K562 (cell line): ENCODE measurements at regions not wholly inside any gene's neighbourhood (a gene's known extent, or its start where the extent isn't known, plus 50 kb on each side); places are given as distances from the start of the nearest gene placed in this dataset.

Experiments used
- ATAC-seq: fragments of 200-7000 bp; cut with Tn5 transposase; 3 replicates; pipeline ENCODE4 v1.9.1; 2020; ENCODE audit warnings: moderate library complexity
- BruUV-seq: library from RNA; stranded (reverse); fragments of 400-500 nt; replicated peaks from 2 replicates; lab custom pipeline; 2021; lab: Mats Ljungman, UMichigan
- CTCF ChIA-PET: fragments of 300-600 bp; formaldehyde crosslinking; extraction: SDS; loops from one replicate; lab custom pipeline; 2021; ENCODE audit warnings: low intra/inter-chr PET ratio; lab: Yijun Ruan, JAX
- POLR2A ChIA-PET: fragments of 300-600, 350-650 bp; sonication (Branson Sonifier 250); formaldehyde crosslinking; extraction: SDS; loops from one replicate; lab custom pipeline; 2021; ENCODE audit warnings: antibody characterized with exemption, inconsistent platforms; lab: Yijun Ruan, JAX
- DNase-seq, 4 experiments: peaks; one replicate each; pipeline versions ENCODE4 v3.0.0 to v3.0.0-alpha.2; 2011 to 2018; ENCODE audit warnings: low spot score in 3 of 4, mixed read lengths in 3 of 4; ENCODE audit errors: extremely low read depth in 1 of 4
- FAIRE-seq: peaks from 2 replicates; lab custom pipeline; 2011; peaks lifted over from hg19 to GRCh38; lab: Jason Lieb, UNC
- H2AFZ ChIP-seq: 2 replicates; pipeline ENCODE4 v1.6.0; 2011; ENCODE audit warnings: low read depth, low read length, control low read depth, inconsistent platforms
- H3K27ac ChIP-seq: fragments of 200-600 bp; 3 replicates; pipeline ENCODE4 v1.8.0; 2011; ENCODE audit warnings: low read depth, mild to moderate bottlenecking, control low read depth, inconsistent platforms, low read length, moderate library complexity, mixed read lengths; ENCODE audit errors: extremely low read depth
- H3K27me3 ChIP-seq, 2 experiments: fragments of 300-600 bp in 1 of 2; 2 replicates in 1 of 2; 3 replicates in 1 of 2; pipeline versions ENCODE4 v1.6.0 to v1.8.0; 2011; ENCODE audit warnings: inconsistent platforms in 2 of 2, low read length in 2 of 2, mild to moderate bottlenecking in 1 of 2, mixed read lengths in 1 of 2, moderate library complexity in 1 of 2; ENCODE audit not compliant: control insufficient read depth in 2 of 2, insufficient read depth in 2 of 2
- H3K36me3 ChIP-seq: fragments of 300-600 bp; 3 replicates; pipeline ENCODE4 v1.8.0; 2011; ENCODE audit warnings: mild to moderate bottlenecking, low read length, inconsistent platforms; ENCODE audit not compliant: control insufficient read depth, insufficient read depth
- H3K4me1 ChIP-seq, 2 experiments: fragments of 200-600 bp in 1 of 2; replicated peaks in 1 of 2; 2 replicates in 1 of 2; 3 replicates in 1 of 2; pipeline versions ENCODE4 v1.5.1 to v1.8.0; 2011; ENCODE audit warnings: inconsistent platforms in 2 of 2, low read length in 2 of 2, mild to moderate bottlenecking in 1 of 2, mixed read lengths in 1 of 2, moderate library complexity in 1 of 2; ENCODE audit not compliant: control insufficient read depth in 2 of 2, insufficient read depth in 2 of 2
- H3K4me2 ChIP-seq: 2 replicates; pipeline ENCODE4 v1.6.1; 2011; ENCODE audit warnings: low read length, control low read depth, inconsistent platforms, mixed read lengths; ENCODE audit not compliant: insufficient read depth
- H3K4me3 ChIP-seq: fragments of 200-600 bp; sonication (generic), shearing (Covaris generic); 2 replicates; pipeline ENCODE4 v1.5.1; 2016; ENCODE audit warnings: control low read depth, inconsistent platforms
- H3K79me2 ChIP-seq: fragments of 200-600 bp; 3 replicates; pipeline ENCODE4 v1.8.0; 2011; ENCODE audit warnings: low read length, inconsistent platforms; ENCODE audit not compliant: control insufficient read depth, insufficient read depth
- H3K9ac ChIP-seq, 2 experiments: 2 replicates each; pipeline versions ENCODE4 v1.6.0 to v1.6.1; 2011; ENCODE audit warnings: low read depth in 2 of 2, low read length in 2 of 2, control low read depth in 1 of 2, inconsistent platforms in 1 of 2, mild to moderate bottlenecking in 1 of 2, mixed read lengths in 1 of 2; ENCODE audit not compliant: insufficient read depth in 1 of 2
- H3K9me1 ChIP-seq: one replicate; pipeline ENCODE4 v1.6.0; 2011; ENCODE audit warnings: inconsistent platforms, mild to moderate bottlenecking, low read length, moderate library complexity; ENCODE audit not compliant: control insufficient read depth, insufficient read depth
- H3K9me3 ChIP-seq: replicated peaks from 2 replicates; pipeline ENCODE4 v1.5.1; 2011; ENCODE audit warnings: low read depth, low read length, inconsistent platforms; ENCODE audit not compliant: control insufficient read depth, insufficient read depth
- H4K20me1 ChIP-seq: replicated peaks from 2 replicates; pipeline ENCODE4 v1.6.1; 2011; ENCODE audit warnings: low read length, inconsistent platforms, mixed read lengths; ENCODE audit not compliant: control insufficient read depth, insufficient read depth
- CEBPG ChIP-seq, 3 experiments: fragments of 200-800 bp in 1 of 3; sonication (Bioruptor generic) in 1 of 3; sonication (generic) in 1 of 3; formaldehyde crosslinking in 1 of 3; IDR thresholded peaks in 2 of 3; conservative IDR thresholded peaks in 1 of 3; 2 replicates each; pipeline versions ENCODE4 v1.6.1 to v1.8.0; 2016 to 2022; ENCODE audit warnings: missing compliant biosample characterization in 2 of 3, missing genetic modification characterization in 2 of 3, mild to moderate bottlenecking in 1 of 3, missing genetic modification reagents in 1 of 3
- CREM ChIP-seq: IDR thresholded peaks from 2 replicates; pipeline ENCODE4 v1.6.1; 2014; ENCODE audit warnings: antibody characterized with exemption, low read depth
- MBD2 ChIP-seq: sonication (generic); IDR thresholded peaks from 2 replicates; pipeline ENCODE4 v1.6.1; 2016; ENCODE audit warnings: low read depth, borderline replicate concordance
- NFRKB ChIP-seq: fragments of 450-650 bp; IDR thresholded peaks from 2 replicates; pipeline ENCODE4 v1.6.1; 2016; ENCODE audit warnings: low read depth
- POLR2B ChIP-seq: fragments of 450-650 bp; IDR thresholded peaks from 2 replicates; pipeline ENCODE4 v1.6.1; 2018; ENCODE audit warnings: low read depth; ENCODE audit not compliant: partially characterized antibody
- RFX1 ChIP-seq: fragments of 450-650 bp; IDR thresholded peaks from 2 replicates; pipeline ENCODE4 v1.6.1; 2016; ENCODE audit warnings: mild to moderate bottlenecking, moderate library complexity
- SRF ChIP-seq, 2 experiments: fragments of 250-450, 450-650 bp in 1 of 2; sonication (Bioruptor Pico) in 1 of 2; sonication (generic) in 1 of 2; formaldehyde crosslinking; IDR thresholded peaks; 2 replicates each; pipeline versions ENCODE4 v1.5.0 to v1.5.1; 2020 to 2022; ENCODE audit warnings: mild to moderate bottlenecking in 1 of 2, missing genetic modification reagents in 1 of 2
- TEAD4 ChIP-seq, 2 experiments: sonication (generic) in 1 of 2; formaldehyde crosslinking in 1 of 2; IDR thresholded peaks; 2 replicates each; pipeline versions ENCODE4 v1.6.1 to v1.8.0; 2012 to 2022; ENCODE audit warnings: borderline replicate concordance in 1 of 2, inconsistent platforms in 1 of 2, low read length in 1 of 2, mild to moderate bottlenecking in 1 of 2, missing genetic modification reagents in 1 of 2
- ZNF184 ChIP-seq: sonication (generic); formaldehyde crosslinking; IDR thresholded peaks from 2 replicates; pipeline ENCODE4 v1.5.0; 2020; ENCODE audit warnings: missing genetic modification reagents
- ZNF212 ChIP-seq: fragments of 450-650 bp; formaldehyde crosslinking; IDR thresholded peaks from 2 replicates; pipeline ENCODE4 v1.4.0; 2020; ENCODE audit warnings: mild to moderate bottlenecking
- WGBS: fragments of 100-300 bp; shearing (Covaris generic); methylation state at CpG from one replicate; pipeline ENCODE4 v1.1.6; 2016; ENCODE audit warnings: low coverage, mixed read lengths; ENCODE audit not compliant: insufficient coverage; ENCODE audit errors: missing lambda C conversion rate; 5-methylcytosine and 5-hydroxymethylcytosine counted together
- in situ Hi-C: fragments of 300-500 bp; cut with MboI; formaldehyde crosslinking; loops from 4 replicates; pipeline ENCODE4 v1.15.0; 2018; ENCODE audit warnings: inconsistent platforms, mixed read lengths
- intact Hi-C: fragments of 100-400 bp; cut with micrococcal nuclease; formaldehyde crosslinking; loops from 2 replicates; pipeline ENCODE4 v1.14.2; 2022

GRCh38 chr18:55147791-55148190, 188.5 kb upstream of the CCDC68 start:
- no peaks in the 10 kb centered on the region for H3K9me3 ChIP-seq
- no peak overlapping the region for H3K4me2 ChIP-seq
- in situ Hi-C loops (no loop called here), intact Hi-C loops (no loop called here)
- no peak for ATAC-seq
- H3K4me3 ChIP-seq: no peak overlapping the region
- no peaks in the 10 kb centered on the region for H3K4me1 ChIP-seq
- H3K9ac ChIP-seq: no peak overlapping the region
- H4K20me1 ChIP-seq: no peaks in the 10 kb centered on the region
- H3K27me3 ChIP-seq: no peaks in the 10 kb centered on the region
- no TSS peak for BruUV-seq
- H3K36me3 ChIP-seq: no peaks in the 10 kb centered on the region
- no peak overlapping the region for H3K27ac ChIP-seq
- H3K79me2 ChIP-seq: no peaks in the 10 kb centered on the region
- no peak for DNase-seq
- H3K9me1 ChIP-seq: no peaks in the 10 kb centered on the region
- POLR2A ChIA-PET: no interaction called here
- TF ChIP-seq POLR2B (no peak), ZNF212 (no peak), SRF (CRISPR knock-in tag; IDR thresholded peaks at IDR 0.05) (no peak), ZNF184 (no peak), CREM (no peak)
- 0% methylated on average over 3 of the region's 3 CpGs for WGBS
- FAIRE-seq: no peak
- CTCF ChIA-PET: no interaction called here
- no peak overlapping the region for H2AFZ ChIP-seq

- Histone ChIP-seq H3K9me1 (no peaks in the 10 kb centered on the region), H3K27ac (no peak overlapping the region), H3K36me3 (no peaks in the 10 kb centered on the region), H3K4me2 (no peak overlapping the region), H3K9ac (no peak overlapping the region), H3K27me3 (peaks cover 0 to 2% of the 10 kb centered on the region in 2 experiments; a peak in 1 of 5 replicates), H3K79me2 (no peaks in the 10 kb centered on the region), H3K4me1 (no peaks in the 10 kb centered on the region), H3K4me3 (no peak overlapping the region), H2AFZ (no peak overlapping the region)
- ChIA-PET POLR2A (no interaction called here), CTCF (no interaction called here)
- intact Hi-C loops: no loop called here
- no peak for FAIRE-seq
- ATAC-seq: no peak
- 0% methylated on average over 2 of the region's 2 CpGs for WGBS
- no TSS peak for BruUV-seq
- DNase-seq: no peak
- TF ChIP-seq MBD2 (no peak), TEAD4 (IDR thresholded peaks at IDR 0.05; ENCODE audit: low read length) (no peak), TEAD4 (CRISPR knock-in tag; IDR thresholded peaks at IDR 0.05; ENCODE audit: borderline replicate concordance) (no peak), NFRKB (no peak), CEBPG (CRISPR knock-in tag; IDR thresholded peaks at IDR 0.05) (no peak), CEBPG (tag; conservative IDR thresholded peaks at IDR 0.05 in 1 of 2, IDR thresholded peaks at IDR 0.05 in 1 of 2) (0 out of 4 replicates have a peak, but pooled peaks of 1 of the 2 experiments have one; percentile 15), RFX1 (no peak)
- TF ChIP-seq, all 486 proteins: peak for 1
- Histone ChIP-seq H3K9me3 (no peaks in the 10 kb centered on the region), H4K20me1 (no peaks in the 10 kb centered on the region)
- in situ Hi-C loops: no loop called here
Observed at GRCh38 chr18:55144193-55144930, 185.1 kb upstream of the CCDC68 start.
